DND-41 (cell line): ENCODE measurements at regions not wholly inside any gene's neighbourhood (a gene's known extent, or its start where the extent isn't known, plus 50 kb on each side); places are given as distances from the start of the nearest gene placed in this dataset.

Experiments used
- ATAC-seq: fragments of 200-7000 bp; cut with Tn5 transposase; 3 replicates; pipeline ENCODE4 v1.9.1; 2021; ENCODE audit warnings: low read depth; ENCODE audit not compliant: insufficient read depth
- DNase-seq: peaks from one replicate; pipeline ENCODE4 v3.0.0-alpha.2; 2020
- H2AFZ ChIP-seq: 2 replicates; pipeline ENCODE4 v1.6.0; 2012; ENCODE audit warnings: low read depth, low read length
- H3K27ac ChIP-seq: 2 replicates; pipeline ENCODE4 v1.5.1; 2012; ENCODE audit warnings: low read length, inconsistent platforms
- H3K27me3 ChIP-seq: fragments of 200-600 bp; sonication (generic); 2 replicates; pipeline ENCODE4 v1.6.0; 2012; ENCODE audit warnings: low read length, mild to moderate bottlenecking, inconsistent platforms; ENCODE audit not compliant: insufficient read depth, poor library complexity
- H3K36me3 ChIP-seq: 2 replicates; pipeline ENCODE4 v1.5.1; 2012; ENCODE audit warnings: low read length, inconsistent platforms; ENCODE audit not compliant: insufficient read depth
- H3K4me1 ChIP-seq: 2 replicates; pipeline ENCODE4 v1.5.1; 2012; ENCODE audit warnings: mild to moderate bottlenecking, low read length; ENCODE audit not compliant: insufficient read depth
- H3K4me2 ChIP-seq: 2 replicates; pipeline ENCODE4 v1.6.0; 2012; ENCODE audit warnings: mild to moderate bottlenecking, moderate library complexity, low read length, inconsistent platforms; ENCODE audit not compliant: insufficient read depth
- H3K4me3 ChIP-seq, 2 experiments: fragments of 200-600 bp in 1 of 2; shearing (Covaris generic) in 1 of 2; 2 replicates each; pipeline ENCODE4 v1.5.1; 2012 to 2016; ENCODE audit warnings: inconsistent platforms in 2 of 2, low read length in 2 of 2, mild to moderate bottlenecking in 2 of 2, low read depth in 1 of 2, moderate library complexity in 1 of 2
- H3K79me2 ChIP-seq: 2 replicates; pipeline ENCODE4 v1.6.0; 2012; ENCODE audit warnings: low read length, inconsistent platforms; ENCODE audit not compliant: insufficient read depth
- H3K9ac ChIP-seq: 2 replicates; pipeline ENCODE4 v1.6.0; 2012; ENCODE audit warnings: low read depth, mild to moderate bottlenecking, inconsistent platforms, low read length, moderate library complexity
- H3K9me3 ChIP-seq: 2 replicates; pipeline ENCODE4 v1.5.1; 2012; ENCODE audit warnings: low read length, moderate library complexity, mild to moderate bottlenecking, inconsistent platforms; ENCODE audit not compliant: insufficient read depth, severe bottlenecking
- H4K20me1 ChIP-seq: 2 replicates; pipeline ENCODE4 v1.6.0; 2012; ENCODE audit warnings: low read length; ENCODE audit not compliant: insufficient read depth
- CTCF ChIP-seq: IDR thresholded peaks from 2 replicates; pipeline ENCODE4 v1.5.1; 2012; ENCODE audit warnings: borderline replicate concordance, low read length, moderate library complexity, mild to moderate bottlenecking; ENCODE audit not compliant: poor library complexity, severe bottlenecking; ENCODE audit errors: extremely low read depth
- EZH2 ChIP-seq: IDR thresholded peaks from 3 replicates; pipeline ENCODE4 v1.6.1; 2012; ENCODE audit warnings: borderline replicate concordance, low read depth, mild to moderate bottlenecking, moderate library complexity, low read length, inconsistent platforms; ENCODE audit not compliant: severe bottlenecking

- no peak for TF ChIP-seq CTCF
- TF ChIP-seq EZH2, result no peak
- no peak for DNase-seq
Observed at GRCh38 chr10:3702056-3702546, 82.9 kb downstream of the KLF6 start.

GRCh38 chr10:3701491-3701890 lies 83.5 kb downstream of the KLF6 start:
- no peaks in the 10 kb centered on the region for H4K20me1 ChIP-seq
- ATAC-seq, result no peak

More at GRCh38 chr10:3702056-3702546, 82.9 kb downstream of the KLF6 start:
- no peak overlapping the region for H3K4me3 ChIP-seq
- H3K79me2 ChIP-seq, result no peaks in the 10 kb centered on the region
- H3K36me3 ChIP-seq, result no peaks in the 10 kb centered on the region
- ATAC-seq, result no peak
- H3K27ac ChIP-seq, result no peak overlapping the region
- H3K9ac ChIP-seq, result no peak overlapping the region
- H4K20me1 ChIP-seq, result no peaks in the 10 kb centered on the region
- no peaks in the 10 kb centered on the region for H3K9me3 ChIP-seq
- no peaks in the 10 kb centered on the region for H3K4me1 ChIP-seq
- no peak overlapping the region for H3K4me2 ChIP-seq
- no peak overlapping the region for H2AFZ ChIP-seq
- no peaks in the 10 kb centered on the region for H3K27me3 ChIP-seq

GRCh38 chr10:3700531-3701076 lies 84.4 kb downstream of the KLF6 start:
- ATAC-seq, result no peak
- no peak for DNase-seq

More at GRCh38 chr10:3701491-3701890, 83.5 kb downstream of the KLF6 start:
- Histone ChIP-seq H3K4me1 (no peaks in the 10 kb centered on the region), H3K36me3 (no peaks in the 10 kb centered on the region), H3K4me2 (no peak overlapping the region), H3K27me3 (no peaks in the 10 kb centered on the region), H3K27ac (no peak overlapping the region), H3K79me2 (no peaks in the 10 kb centered on the region), H3K9ac (no peak overlapping the region), H2AFZ (no peak overlapping the region), H3K4me3 (no peak overlapping the region), H3K9me3 (no peaks in the 10 kb centered on the region)
- no peak for TF ChIP-seq EZH2
- no peak for TF ChIP-seq CTCF
- DNase-seq, result no peak

More at GRCh38 chr10:3700531-3701076, 84.4 kb downstream of the KLF6 start:
- H4K20me1 ChIP-seq, result no peaks in the 10 kb centered on the region
- H3K27me3 ChIP-seq, result no peaks in the 10 kb centered on the region
- H2AFZ ChIP-seq, result no peak overlapping the region
- H3K36me3 ChIP-seq, result no peaks in the 10 kb centered on the region
- TF ChIP-seq CTCF, result no peak
- no peak for TF ChIP-seq EZH2
- H3K27ac ChIP-seq, result no peak overlapping the region
- no peaks in the 10 kb centered on the region for H3K9me3 ChIP-seq
- H3K4me2 ChIP-seq, result no peak overlapping the region
- H3K4me3 ChIP-seq, result no peak overlapping the region
- H3K79me2 ChIP-seq, result no peaks in the 10 kb centered on the region
- no peaks in the 10 kb centered on the region for H3K4me1 ChIP-seq
- H3K9ac ChIP-seq, result no peak overlapping the region
